Sigmoid colon (tissue), 6 donors: ENCODE measurements at regions not wholly inside any gene's neighbourhood (a gene's known extent, or its start where the extent isn't known, plus 50 kb on each side); places are given as distances from the start of the nearest gene placed in this dataset.

ENCODE experiments used
- DNase-seq: peaks from one replicate; pipeline ENCODE4 v3.0.0-alpha.2; 2019
- H3K27ac ChIP-seq, 4 donors: fragments of 200-600 bp; sonication (generic); one replicate each; pipeline ENCODE4 v1.5.1; 2016 to 2019; ENCODE audit warnings: mild to moderate bottlenecking in 1 of 4
- H3K27me3 ChIP-seq, 3 donors: fragments of 200-600 bp; sonication (generic); one replicate each; pipeline ENCODE4 v1.5.1; 2019; ENCODE audit warnings: mild to moderate bottlenecking in 1 of 3
- H3K36me3 ChIP-seq, 4 donors: fragments of 200-600 bp; sonication (generic); one replicate each; pipeline ENCODE4 v1.5.1; 2016 to 2019
- H3K4me1 ChIP-seq, 4 donors: fragments of 200-600 bp; sonication (generic); one replicate each; pipeline ENCODE4 v1.5.1; 2017 to 2019
- H3K4me3 ChIP-seq, 4 donors: fragments of 200-600 bp; sonication (generic); one replicate each; pipeline ENCODE4 v1.5.1; 2017 to 2019; ENCODE audit warnings: mild to moderate bottlenecking in 2 of 4, moderate library complexity in 1 of 4
- H3K9me3 ChIP-seq, 4 donors: fragments of 200-600 bp in 3 of 4; sonication (generic) in 3 of 4; one replicate each; pipeline versions ENCODE4 v1.5.1 to v1.6.1; 2013 to 2019
- EP300 ChIP-seq, 4 donors: sonication (generic); formaldehyde crosslinking; IDR thresholded peaks; one replicate each; pipeline ENCODE4 v1.6.1; 2017; ENCODE audit warnings: antibody characterized with exemption in 4 of 4
- POLR2A ChIP-seq, 2 donors: fragments of 450-650 bp; IDR thresholded peaks; one replicate each; pipeline ENCODE4 v1.6.1; 2016; ENCODE audit warnings: antibody characterized with exemption in 2 of 2, mild to moderate bottlenecking in 2 of 2, moderate library complexity in 2 of 2
- POLR2AphosphoS5 ChIP-seq, 4 donors: sonication (generic); formaldehyde crosslinking; IDR thresholded peaks; one replicate each; pipeline ENCODE4 v1.6.1; 2017; ENCODE audit warnings: antibody characterized with exemption in 4 of 4
- WGBS, 2 donors: extraction: QIAGEN DNeasy Blood & Tissue Kit; methylation state at CpG; one replicate each; pipeline ENCODE4 v1.1.7; 2013; 5-methylcytosine and 5-hydroxymethylcytosine counted together
- intact Hi-C: fragments of 100-400 bp; cut with DNase I; formaldehyde crosslinking; loops from one replicate; pipeline ENCODE4 v1.15.1; 2023
- TF ChIP-seq, protein P1 (sequence below), 4 experiments: fragments of 450-650 bp in 3 of 4; fragments of 200-600 bp in 1 of 4; IDR thresholded peaks; one replicate each; pipeline ENCODE4 v1.5.1; 2016 to 2019; ENCODE audit warnings: antibody characterized with exemption in 4 of 4, mild to moderate bottlenecking in 3 of 4, moderate library complexity in 2 of 4
- donor health status: healthy with polysubstance abuse.
- donor health status: healthy.

DNA sequence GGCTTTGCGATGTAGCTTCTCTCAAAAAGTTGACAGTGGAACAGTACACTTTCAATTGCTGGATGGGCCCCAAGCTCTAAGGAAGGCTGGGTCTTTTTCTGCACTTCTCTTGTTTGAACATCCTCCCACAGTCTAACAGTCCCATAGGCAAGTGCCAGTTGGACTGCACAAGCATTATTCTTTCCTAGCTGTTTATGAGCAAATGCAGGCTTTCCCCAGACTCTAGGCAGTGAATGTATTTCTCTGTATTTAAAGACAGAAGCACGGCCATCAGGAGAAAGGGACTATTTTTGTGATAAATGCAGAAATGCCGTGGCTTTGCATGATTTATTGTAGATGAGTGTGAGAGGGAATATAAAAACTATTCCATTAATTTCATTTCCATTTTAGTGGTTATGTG lies 539.3 kb upstream of the LMCD1 start:
- 56 to 67% methylated on average over 3 of the region's 3 CpGs for WGBS, 2 donors
- intact Hi-C loops: no loop called here
- H3K9me3 ChIP-seq: no peaks in the 10 kb centered on the region
- no peak overlapping the region for H3K27ac ChIP-seq
- no peak for DNase-seq
- H3K36me3 ChIP-seq: no peaks in the 10 kb centered on the region
- H3K27me3 ChIP-seq: no peaks in the 10 kb centered on the region
- H3K4me3 ChIP-seq: no peak overlapping the region
- peaks cover 0 to 13% (median 6%) of the 10 kb centered on the region in 4 donors for H3K4me1 ChIP-seq
- TF ChIP-seq EP300 (IDR thresholded peaks at IDR 0.05): no peak

DNA sequence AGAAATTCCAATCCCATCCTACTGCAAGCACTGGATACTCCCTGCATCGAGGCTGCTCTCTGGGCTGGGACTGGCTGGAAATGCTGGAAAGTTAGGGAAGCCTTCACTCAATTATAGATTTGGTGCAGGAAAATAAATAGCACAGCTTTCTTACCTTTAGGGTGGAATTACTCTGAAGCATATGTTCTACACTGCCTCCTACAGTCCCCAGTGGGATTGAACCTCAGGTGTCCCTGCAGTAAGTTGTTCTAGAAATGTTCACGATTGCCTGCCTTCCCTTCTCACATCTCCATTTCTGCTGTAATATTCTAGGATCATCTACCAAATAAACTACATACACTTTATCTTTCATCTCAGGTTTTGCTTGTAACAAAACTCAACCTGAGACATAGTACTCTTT lies 536.7 kb upstream of the LMCD1 start:
- no peak for DNase-seq
- TF ChIP-seq, protein P1, sequence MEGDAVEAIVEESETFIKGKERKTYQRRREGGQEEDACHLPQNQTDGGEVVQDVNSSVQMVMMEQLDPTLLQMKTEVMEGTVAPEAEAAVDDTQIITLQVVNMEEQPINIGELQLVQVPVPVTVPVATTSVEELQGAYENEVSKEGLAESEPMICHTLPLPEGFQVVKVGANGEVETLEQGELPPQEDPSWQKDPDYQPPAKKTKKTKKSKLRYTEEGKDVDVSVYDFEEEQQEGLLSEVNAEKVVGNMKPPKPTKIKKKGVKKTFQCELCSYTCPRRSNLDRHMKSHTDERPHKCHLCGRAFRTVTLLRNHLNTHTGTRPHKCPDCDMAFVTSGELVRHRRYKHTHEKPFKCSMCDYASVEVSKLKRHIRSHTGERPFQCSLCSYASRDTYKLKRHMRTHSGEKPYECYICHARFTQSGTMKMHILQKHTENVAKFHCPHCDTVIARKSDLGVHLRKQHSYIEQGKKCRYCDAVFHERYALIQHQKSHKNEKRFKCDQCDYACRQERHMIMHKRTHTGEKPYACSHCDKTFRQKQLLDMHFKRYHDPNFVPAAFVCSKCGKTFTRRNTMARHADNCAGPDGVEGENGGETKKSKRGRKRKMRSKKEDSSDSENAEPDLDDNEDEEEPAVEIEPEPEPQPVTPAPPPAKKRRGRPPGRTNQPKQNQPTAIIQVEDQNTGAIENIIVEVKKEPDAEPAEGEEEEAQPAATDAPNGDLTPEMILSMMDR (IDR thresholded peaks at IDR 0.05): no peak
- TF ChIP-seq POLR2A (IDR thresholded peaks at IDR 0.05): no peak
- TF ChIP-seq EP300 (IDR thresholded peaks at IDR 0.05): no peak
- TF ChIP-seq POLR2AphosphoS5 (IDR thresholded peaks at IDR 0.05): no peak

DNA sequence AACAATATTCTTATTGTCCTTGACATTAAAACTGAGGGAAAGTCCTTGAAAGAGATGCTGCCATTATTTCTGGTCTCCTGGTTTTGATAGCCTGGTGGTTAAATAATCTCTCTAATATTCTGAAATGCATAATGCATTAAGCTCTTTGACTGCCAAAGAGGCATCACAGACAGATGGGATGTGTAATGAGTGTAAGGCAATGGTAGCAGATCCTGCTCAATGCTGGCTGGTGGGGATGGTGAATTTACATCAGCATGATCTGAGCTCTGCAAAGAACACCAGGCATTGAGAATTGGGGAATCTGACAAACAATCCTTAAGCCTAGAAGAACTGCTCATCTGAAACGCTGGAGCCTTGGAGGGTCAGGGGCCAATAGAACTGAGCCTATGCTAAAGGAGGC lies 528.6 kb upstream of the LMCD1 start:
- H3K27ac ChIP-seq: no peak overlapping the region
- H3K4me3 ChIP-seq: no peak overlapping the region
- H3K27me3 ChIP-seq: no peaks in the 10 kb centered on the region
- intact Hi-C loops: no loop called here
- no peaks in the 10 kb centered on the region for H3K9me3 ChIP-seq
- H3K4me1 ChIP-seq: peaks cover 0 to 8% (median 0%) of the 10 kb centered on the region in 4 donors
- no peaks in the 10 kb centered on the region for H3K36me3 ChIP-seq
- no peak for DNase-seq
- TF ChIP-seq, protein P1 (IDR thresholded peaks at IDR 0.05): no peak
- TF ChIP-seq POLR2A (IDR thresholded peaks at IDR 0.05) (no peak), EP300 (IDR thresholded peaks at IDR 0.05) (no peak), POLR2AphosphoS5 (IDR thresholded peaks at IDR 0.05) (no peak)
- WGBS, 2 donors: 58 to 59% methylated on average over 1 of the region's 1 CpG

More for the DNA sequence above, 536.7 kb upstream of the LMCD1 start:
- intact Hi-C loops: no loop called here
- Histone ChIP-seq H3K36me3 (no peaks in the 10 kb centered on the region), H3K9me3 (no peaks in the 10 kb centered on the region), H3K4me1 (peaks cover 0 to 13% (median 6%) of the 10 kb centered on the region in 4 donors), H3K27me3 (no peaks in the 10 kb centered on the region), H3K27ac (no peak overlapping the region), H3K4me3 (no peak overlapping the region)
- WGBS, 2 donors: 53 to 75% methylated on average over 2 of the region's 2 CpGs

DNA sequence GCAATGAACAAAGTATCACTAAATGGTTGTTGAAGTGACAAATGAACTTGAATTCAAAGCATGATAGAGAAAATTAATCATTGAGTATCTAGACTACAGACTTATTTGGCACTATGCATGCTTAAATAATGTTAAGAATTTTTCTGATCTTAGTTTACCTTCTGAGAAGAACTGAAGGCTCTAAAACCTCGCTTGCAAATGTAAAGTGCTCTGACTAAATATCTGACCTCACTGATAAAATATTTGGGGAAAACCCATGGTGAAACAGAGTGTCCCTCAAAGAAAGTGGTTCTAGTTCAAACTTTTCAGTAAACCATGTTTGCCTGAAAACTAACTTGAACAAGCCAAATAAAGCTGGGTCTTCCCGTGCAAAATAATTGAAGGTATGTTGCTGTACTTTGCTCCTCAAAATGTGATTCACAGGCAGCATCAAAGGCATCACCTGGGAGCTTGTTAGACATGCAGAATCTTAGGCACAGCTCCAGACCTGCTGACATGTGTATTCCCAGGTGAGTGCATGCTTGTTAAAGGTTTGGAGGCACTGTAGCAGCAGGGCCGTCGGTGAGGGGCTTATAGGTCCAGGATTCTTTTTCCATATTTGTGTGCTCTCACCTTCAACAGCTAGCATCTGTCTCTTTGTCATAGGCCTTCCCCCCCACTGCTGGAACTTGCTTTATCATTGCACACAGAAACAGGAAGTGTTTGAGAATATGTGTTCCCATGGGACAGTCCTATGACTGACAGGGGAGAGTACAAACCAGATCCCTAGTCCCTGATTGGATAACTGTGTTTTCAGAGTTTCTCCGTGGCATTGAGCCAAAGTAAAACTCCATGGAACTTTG lies 524.2 kb upstream of the LMCD1 start:
- DNase-seq: no peak
- H3K4me3 ChIP-seq: no peak overlapping the region
- H3K36me3 ChIP-seq: no peaks in the 10 kb centered on the region
- no peaks in the 10 kb centered on the region for H3K27me3 ChIP-seq
- 45 to 66% methylated on average over 5 of the region's 5 CpGs for WGBS, 2 donors
- H3K4me1 ChIP-seq: peaks cover 0 to 8% (median 0%) of the 10 kb centered on the region in 4 donors
- no peak overlapping the region for H3K27ac ChIP-seq
- TF ChIP-seq POLR2A (IDR thresholded peaks at IDR 0.05) (no peak), POLR2AphosphoS5 (IDR thresholded peaks at IDR 0.05) (no peak), EP300 (IDR thresholded peaks at IDR 0.05) (no peak)
- TF ChIP-seq, protein P1 (IDR thresholded peaks at IDR 0.05): no peak
- H3K9me3 ChIP-seq: no peaks in the 10 kb centered on the region
- intact Hi-C loops: no loop called here

DNA sequence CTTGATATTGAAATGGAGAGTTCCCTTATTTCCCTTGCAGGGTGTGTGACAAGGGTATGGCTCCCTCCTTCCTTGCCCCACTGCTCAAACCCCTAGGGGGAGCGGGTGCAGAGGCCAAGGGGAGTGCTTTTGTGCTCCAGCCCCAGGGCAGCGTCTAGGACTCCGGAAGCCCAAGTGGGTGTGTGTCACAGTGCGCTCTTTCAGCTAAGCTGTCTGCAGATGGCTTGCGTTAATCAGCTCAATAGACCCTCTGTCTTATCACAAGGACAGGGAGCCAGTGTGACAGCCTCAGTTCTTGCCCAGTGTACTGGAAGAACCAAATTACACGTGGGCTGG lies 523.6 kb upstream of the LMCD1 start:
- DNase-seq: no peak
- Histone ChIP-seq H3K4me1 (peaks cover 0 to 8% (median 0%) of the 10 kb centered on the region in 4 donors), H3K36me3 (no peaks in the 10 kb centered on the region), H3K27ac (no peak overlapping the region), H3K9me3 (peaks cover 0 to 3% (median 0%) of the 10 kb centered on the region in 4 donors), H3K4me3 (no peak overlapping the region), H3K27me3 (no peaks in the 10 kb centered on the region)
- WGBS, 2 donors: 76 to 84% methylated on average over 6 of the region's 6 CpGs
- no peak for TF ChIP-seq EP300 (IDR thresholded peaks at IDR 0.05)
- no peak for TF ChIP-seq POLR2A (IDR thresholded peaks at IDR 0.05)
- TF ChIP-seq, protein P1 (IDR thresholded peaks at IDR 0.05): no peak
- no peak for TF ChIP-seq POLR2AphosphoS5 (IDR thresholded peaks at IDR 0.05)
- intact Hi-C loops: no loop called here
